ENCODE measurements at regions not wholly inside any gene's neighbourhood (a gene's known extent, or its start where the extent isn't known, plus 50 kb on each side); places are given as distances from the start of the nearest gene placed in this dataset.

DNA sequence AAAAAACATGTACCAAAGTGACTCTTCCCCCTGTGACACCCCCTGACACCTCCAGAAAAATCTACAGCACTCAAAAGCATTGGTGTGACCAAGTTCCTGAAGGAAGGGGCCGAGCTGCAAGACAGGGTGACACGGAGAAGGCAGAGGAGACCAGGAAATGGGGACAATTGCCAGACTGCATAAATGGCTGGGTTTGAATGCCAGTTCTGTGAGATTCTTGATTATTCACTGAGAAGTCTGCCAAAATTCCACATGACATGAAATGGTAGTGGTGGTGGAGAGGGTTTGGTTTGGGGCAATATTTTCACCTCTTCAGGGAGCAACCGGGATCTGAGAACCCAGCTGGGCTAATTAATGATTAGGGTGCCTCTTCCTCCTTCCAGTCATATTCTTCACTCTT lies 178.5 kb downstream of the ARL4C start:
- TF ChIP-seq, protein P1, sequence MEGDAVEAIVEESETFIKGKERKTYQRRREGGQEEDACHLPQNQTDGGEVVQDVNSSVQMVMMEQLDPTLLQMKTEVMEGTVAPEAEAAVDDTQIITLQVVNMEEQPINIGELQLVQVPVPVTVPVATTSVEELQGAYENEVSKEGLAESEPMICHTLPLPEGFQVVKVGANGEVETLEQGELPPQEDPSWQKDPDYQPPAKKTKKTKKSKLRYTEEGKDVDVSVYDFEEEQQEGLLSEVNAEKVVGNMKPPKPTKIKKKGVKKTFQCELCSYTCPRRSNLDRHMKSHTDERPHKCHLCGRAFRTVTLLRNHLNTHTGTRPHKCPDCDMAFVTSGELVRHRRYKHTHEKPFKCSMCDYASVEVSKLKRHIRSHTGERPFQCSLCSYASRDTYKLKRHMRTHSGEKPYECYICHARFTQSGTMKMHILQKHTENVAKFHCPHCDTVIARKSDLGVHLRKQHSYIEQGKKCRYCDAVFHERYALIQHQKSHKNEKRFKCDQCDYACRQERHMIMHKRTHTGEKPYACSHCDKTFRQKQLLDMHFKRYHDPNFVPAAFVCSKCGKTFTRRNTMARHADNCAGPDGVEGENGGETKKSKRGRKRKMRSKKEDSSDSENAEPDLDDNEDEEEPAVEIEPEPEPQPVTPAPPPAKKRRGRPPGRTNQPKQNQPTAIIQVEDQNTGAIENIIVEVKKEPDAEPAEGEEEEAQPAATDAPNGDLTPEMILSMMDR (IDR thresholded peaks at IDR 0.05) = no peak
- TF ChIP-seq POLR2A (IDR thresholded peaks at IDR 0.05) = no peak

All from thyroid gland (tissue), 4 donors.